KOPT-K1 (cell line): ENCODE measurements at regions not wholly inside any gene's neighbourhood (a gene's known extent, or its start where the extent isn't known, plus 50 kb on each side); places are given as distances from the start of the nearest gene placed in this dataset.

Experiments
- H3K27ac ChIP-seq: fragments of 200-600 bp; sonication (generic); 2 replicates; pipeline ENCODE4 v1.5.1; 2016; ENCODE audit warnings: antibody characterized with exemption, mild to moderate bottlenecking, low read depth, low read length; ENCODE audit not compliant: poor library complexity, severe bottlenecking
- H3K36me3 ChIP-seq: fragments of 200-600 bp; sonication (generic); 2 replicates; pipeline ENCODE4 v1.5.1; 2017; ENCODE audit warnings: antibody characterized with exemption, mild to moderate bottlenecking, low read length, moderate library complexity; ENCODE audit not compliant: insufficient read depth
- H3K9me3 ChIP-seq: fragments of 200-600 bp; sonication (generic); 2 replicates; pipeline ENCODE4 v1.5.1; 2017; ENCODE audit warnings: antibody characterized with exemption, low read length, mild to moderate bottlenecking; ENCODE audit not compliant: insufficient read depth, poor library complexity, severe bottlenecking

DNA sequence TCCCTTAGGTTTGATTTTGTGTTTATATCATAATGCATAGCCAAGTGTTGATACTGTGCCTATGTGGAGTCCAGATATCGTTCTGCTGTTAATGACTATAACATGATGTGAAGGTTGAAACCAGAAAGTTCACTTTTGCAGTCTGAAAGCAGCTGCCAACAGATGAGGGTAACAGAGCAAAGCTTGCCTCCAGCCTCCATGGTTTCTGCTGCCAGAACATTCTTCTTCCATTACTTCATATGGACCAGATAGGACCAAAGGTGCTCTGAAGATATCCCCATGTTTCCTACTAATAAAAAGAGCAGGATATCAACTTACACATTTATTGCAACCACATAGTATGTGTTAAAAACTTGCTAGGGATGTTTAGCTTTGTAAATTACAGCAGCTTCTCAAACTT is 394.1 kb downstream of the SPRY1 start:
- no peak overlapping the region for H3K27ac ChIP-seq
- no peaks in the 10 kb centered on the region for H3K36me3 ChIP-seq
- no peaks in the 10 kb centered on the region for H3K9me3 ChIP-seq

DNA sequence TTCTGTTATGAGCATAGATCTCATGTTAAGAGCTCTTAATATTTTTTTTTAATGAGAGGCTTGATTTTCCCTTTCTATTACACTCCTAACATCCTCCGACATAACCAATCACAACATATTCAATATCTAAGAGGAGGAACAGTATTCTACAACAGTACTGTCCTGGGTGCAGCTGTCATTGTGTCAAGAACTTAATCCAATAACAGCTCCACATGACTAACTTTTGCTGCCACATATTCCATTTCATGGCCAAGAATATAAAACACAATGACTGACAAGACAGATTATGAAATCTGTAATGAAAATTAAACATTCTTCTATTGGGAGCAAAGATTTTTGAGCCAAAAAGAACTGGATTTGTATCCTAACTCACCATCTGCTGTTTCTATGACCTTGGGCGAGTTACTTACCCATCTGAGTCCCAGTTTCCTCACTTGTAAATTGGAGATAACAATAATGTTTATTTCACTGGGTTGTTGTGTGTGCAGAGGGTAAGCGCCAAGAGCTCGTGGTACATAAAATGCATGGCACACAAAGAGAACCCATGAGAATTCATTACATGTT is 405.6 kb downstream of the SPRY1 start:
- H3K36me3 ChIP-seq = no peaks in the 10 kb centered on the region

DNA sequence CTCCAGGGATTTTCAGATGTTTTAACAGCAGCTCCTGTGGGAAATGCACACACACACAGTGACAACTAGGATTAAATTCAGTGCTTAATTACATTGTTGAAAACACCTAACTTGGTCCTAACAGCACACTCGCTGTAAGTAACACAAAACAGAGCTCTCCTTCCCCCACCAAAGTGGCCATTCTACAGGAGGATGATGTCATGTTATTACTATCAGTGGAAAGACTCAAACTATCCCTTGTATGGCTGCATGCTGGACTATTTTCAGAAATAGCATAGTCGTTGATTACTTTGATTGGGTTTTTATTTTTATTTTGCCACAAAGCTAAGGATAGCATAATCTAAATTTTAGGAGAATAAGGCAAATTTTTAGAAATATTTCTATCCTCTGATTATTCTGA is 406.3 kb downstream of the SPRY1 start:
- Histone ChIP-seq H3K9me3 (no peaks in the 10 kb centered on the region), H3K27ac (no peak overlapping the region)

More for the DNA sequence above, 405.6 kb downstream of the SPRY1 start:
- Histone ChIP-seq H3K27ac (no peak overlapping the region), H3K9me3 (no peaks in the 10 kb centered on the region)

DNA sequence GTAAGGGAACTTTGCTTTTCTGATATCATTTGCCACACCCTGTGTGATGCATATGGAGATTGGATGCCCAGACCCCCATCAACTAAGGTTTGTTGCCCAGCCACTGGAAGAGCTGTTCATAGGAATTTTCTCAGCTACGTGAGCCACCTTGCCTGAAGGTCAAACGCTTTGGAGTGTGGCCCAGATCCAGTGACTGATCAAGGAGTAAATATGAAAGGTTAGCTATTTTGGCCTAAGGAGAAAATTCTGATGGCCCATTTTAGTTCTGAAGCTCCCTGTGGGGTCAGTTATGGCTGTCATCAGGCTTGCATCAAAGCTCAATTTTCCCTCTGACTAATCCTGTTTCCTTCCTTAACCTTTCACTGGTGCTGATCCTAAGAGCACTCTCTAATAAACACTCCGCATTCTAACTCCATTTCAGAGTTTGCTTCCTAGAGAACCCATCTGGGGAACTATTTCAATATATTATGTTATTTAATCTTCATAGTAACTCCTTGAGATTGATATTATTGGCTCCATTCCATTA is 407.7 kb downstream of the SPRY1 start:
- no peaks in the 10 kb centered on the region for H3K36me3 ChIP-seq
- H3K27ac ChIP-seq = no peak overlapping the region
- no peaks in the 10 kb centered on the region for H3K9me3 ChIP-seq

More for the DNA sequence above, 406.3 kb downstream of the SPRY1 start:
- no peaks in the 10 kb centered on the region for H3K36me3 ChIP-seq

DNA sequence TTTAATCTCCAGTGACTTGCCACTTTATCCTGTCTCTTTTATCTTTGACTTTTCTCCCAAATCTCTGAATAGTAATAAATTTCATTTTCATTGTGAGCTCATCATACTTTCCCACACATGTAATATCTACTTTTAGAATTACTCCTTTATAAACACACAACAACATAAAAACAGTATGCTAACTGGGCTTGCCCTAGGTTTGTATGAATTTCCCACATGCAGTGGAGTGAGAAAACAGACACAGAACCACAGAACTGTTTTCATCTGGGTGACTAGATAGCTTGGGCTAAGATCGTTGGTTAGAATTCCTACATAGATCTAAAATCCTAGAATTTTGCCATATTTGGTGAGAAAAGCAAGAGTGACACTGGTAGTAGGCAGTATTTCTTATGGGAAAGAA is 409.5 kb downstream of the SPRY1 start:
- H3K27ac ChIP-seq = no peak overlapping the region
- no peaks in the 10 kb centered on the region for H3K36me3 ChIP-seq
- H3K9me3 ChIP-seq = no peaks in the 10 kb centered on the region

DNA sequence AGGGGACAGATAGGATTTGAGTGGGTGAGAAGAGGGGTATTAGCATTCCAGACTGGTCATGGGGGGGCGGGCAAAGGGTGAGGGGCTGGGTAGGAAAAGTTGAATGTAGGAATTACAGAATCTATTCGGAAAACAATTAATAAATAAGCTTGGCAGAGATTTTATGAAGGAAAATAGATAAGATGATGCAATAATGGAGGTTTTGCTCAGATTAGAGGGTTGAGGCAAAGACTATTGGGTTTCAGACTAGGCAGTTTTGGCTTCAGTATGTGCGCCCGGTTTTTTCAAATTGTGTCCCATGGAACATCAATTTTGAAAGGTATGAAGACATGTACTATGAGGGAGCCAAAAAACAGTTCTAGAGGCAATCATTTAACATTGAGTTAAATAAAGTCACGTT is 410.6 kb downstream of the SPRY1 start:
- Histone ChIP-seq H3K36me3 (no peaks in the 10 kb centered on the region), H3K9me3 (no peaks in the 10 kb centered on the region), H3K27ac (no peak overlapping the region)

DNA sequence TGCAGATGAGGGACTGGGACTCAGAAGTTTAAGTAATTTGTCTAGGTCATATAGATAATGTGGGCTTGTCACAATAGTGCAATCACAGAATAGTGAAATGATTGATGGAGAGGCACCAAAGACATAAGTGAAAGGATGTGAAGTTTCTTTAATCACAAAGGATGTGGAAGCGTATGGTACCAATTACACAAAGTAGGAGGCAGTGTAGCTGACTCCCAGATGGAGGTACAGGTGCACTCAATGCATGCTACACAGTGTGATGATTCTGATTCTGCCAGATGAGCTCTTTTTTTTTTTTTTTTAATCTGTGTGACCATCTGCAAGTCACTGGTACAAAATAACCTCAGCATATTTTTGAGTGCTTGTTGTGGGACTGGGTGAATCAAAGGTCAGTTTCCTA is 411.3 kb downstream of the SPRY1 start:
- Histone ChIP-seq H3K9me3 (no peaks in the 10 kb centered on the region), H3K36me3 (no peaks in the 10 kb centered on the region), H3K27ac (no peak overlapping the region)

DNA sequence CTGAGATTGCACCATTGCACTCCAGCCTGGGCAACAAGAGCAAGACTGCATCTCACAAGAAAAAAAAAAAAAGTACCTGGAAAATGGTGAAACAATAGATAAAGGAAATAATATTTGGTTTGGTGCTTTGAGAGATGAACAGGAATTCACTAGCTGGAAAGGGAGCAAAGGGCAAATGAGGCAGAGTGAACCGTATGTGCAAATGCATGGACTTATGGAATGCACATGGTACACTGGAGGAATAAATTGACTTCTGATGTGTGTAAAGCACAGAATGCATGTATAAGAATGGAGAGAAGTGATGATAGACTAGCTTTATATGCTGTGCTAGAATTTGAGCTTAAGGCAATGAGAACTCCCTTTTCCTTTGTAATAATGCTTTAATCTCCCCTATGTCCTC is 413.3 kb downstream of the SPRY1 start:
- no peaks in the 10 kb centered on the region for H3K36me3 ChIP-seq
- H3K27ac ChIP-seq = no peak overlapping the region
- no peaks in the 10 kb centered on the region for H3K9me3 ChIP-seq

DNA sequence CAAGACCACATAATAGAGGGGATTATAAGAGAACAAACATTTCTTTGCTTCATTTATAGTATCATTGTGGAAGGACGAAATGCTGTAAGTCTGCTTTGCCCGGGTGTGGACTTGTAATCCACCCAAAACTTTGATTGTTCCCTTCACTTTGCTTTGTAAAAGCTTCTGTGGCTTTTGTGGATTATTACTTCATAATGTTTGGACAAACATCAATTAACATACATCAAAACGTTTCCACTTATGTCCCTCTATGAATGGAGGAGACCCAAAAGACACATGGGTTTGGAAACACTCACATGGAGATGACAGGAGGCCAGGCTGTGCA is 415.4 kb downstream of the SPRY1 start:
- H3K36me3 ChIP-seq = no peaks in the 10 kb centered on the region
- no peak overlapping the region for H3K27ac ChIP-seq
- no peaks in the 10 kb centered on the region for H3K9me3 ChIP-seq

DNA sequence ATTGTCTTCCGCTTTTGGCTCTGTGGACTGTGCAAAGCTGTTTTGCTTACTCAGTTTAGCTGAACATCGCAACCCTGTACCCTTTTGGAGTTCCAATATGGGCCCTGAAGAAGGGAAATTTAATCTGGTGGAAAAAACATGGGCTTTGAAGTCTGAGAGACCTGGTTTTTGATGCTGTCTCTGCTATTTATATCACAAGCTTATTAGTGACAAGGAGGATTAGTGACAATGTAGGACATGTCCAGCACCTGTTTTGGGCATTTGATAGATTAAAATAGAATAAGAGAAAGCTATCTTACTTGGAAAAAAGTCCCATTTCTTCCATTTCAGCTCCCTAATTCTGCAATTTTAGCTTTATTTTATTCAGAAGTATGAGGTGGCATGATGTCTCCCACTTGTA is 417.3 kb downstream of the SPRY1 start:
- Histone ChIP-seq H3K27ac (no peak overlapping the region), H3K9me3 (no peaks in the 10 kb centered on the region), H3K36me3 (no peaks in the 10 kb centered on the region)

DNA sequence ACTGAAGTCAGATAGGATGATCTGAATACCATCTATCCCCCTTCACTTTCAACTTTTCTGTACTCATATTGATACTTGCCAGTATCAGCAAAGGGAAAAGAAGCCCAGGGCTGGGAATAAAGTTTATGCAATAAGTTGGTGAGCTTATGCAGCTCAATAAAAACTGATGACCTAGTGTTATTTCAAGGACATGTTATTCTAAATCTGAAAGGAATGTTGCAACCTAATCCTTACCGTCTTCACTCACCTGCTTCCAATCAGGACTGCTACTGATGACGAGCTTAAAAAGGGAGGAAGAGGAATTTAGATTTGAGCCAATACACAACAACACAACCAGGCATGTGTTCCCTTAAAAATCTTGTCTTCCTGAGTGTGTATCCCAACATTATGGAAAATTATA is 419.9 kb downstream of the SPRY1 start:
- H3K27ac ChIP-seq = no peak overlapping the region
- H3K36me3 ChIP-seq = no peaks in the 10 kb centered on the region
- no peaks in the 10 kb centered on the region for H3K9me3 ChIP-seq

DNA sequence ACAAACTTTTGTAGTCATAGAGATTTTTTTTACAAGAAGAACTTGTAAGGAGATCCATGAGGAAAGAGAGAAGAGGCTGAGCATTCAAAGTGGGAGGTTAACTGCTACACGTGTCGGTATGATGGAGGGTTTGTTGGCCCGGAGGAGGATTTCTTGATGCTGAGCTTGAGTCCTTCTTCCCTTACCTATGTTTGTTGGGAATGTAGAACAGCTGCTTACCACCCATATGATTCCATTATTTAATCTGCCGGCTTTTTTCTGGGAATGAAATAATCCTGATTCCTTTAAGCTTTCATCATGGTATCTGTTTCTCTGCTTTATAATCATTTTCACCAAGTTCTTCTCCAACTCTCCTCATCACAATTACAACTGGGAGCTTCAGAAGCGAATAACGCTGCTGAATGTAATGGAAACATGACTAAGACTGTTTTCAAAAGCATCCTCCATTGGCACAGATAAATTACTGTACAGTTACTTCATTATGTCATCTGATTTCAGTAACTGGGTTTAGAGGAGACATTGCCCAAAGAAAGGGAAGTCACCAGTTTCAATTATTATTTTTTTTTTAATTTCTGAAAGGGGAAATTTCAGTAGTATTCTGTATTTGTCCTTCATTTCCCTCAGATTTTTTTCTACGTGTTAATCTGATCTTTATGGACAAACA is 420.6 kb downstream of the SPRY1 start:
- H3K27ac ChIP-seq = no peak overlapping the region

DNA sequence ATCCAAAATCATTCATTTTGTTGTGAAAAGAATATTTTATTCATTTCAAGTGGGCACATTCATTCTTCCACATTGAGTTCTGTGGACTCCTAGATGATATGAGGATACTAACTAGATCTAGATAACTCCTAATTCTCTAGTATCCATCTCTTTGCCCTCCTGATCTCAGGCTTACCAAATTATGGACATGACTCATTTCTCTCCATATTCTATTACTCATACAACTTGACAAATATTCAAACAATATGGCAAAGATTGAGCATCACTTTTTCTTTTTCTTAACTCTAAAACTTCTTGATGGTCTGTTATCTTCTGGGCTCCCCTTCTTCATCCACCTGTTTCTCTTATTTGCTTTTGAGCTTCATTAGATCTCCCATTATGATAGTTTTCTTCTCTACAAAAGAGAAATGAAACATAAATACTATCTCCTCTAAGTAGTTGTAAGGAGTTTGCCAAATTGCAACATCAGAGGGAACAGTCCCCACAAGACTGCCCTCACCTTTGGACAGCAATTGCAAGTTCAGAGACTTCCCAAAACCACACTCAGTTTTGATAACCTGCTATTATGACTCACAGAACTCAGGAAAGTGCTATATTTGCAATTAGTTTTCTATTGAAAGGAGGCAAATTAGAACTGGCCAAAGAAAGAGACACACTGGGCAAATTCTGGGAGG is 422.9 kb downstream of the SPRY1 start:
- Histone ChIP-seq H3K27ac (no peak overlapping the region), H3K9me3 (no peaks in the 10 kb centered on the region), H3K36me3 (no peaks in the 10 kb centered on the region)

More for the DNA sequence above, 420.6 kb downstream of the SPRY1 start:
- Histone ChIP-seq H3K36me3 (no peaks in the 10 kb centered on the region), H3K9me3 (no peaks in the 10 kb centered on the region)

DNA sequence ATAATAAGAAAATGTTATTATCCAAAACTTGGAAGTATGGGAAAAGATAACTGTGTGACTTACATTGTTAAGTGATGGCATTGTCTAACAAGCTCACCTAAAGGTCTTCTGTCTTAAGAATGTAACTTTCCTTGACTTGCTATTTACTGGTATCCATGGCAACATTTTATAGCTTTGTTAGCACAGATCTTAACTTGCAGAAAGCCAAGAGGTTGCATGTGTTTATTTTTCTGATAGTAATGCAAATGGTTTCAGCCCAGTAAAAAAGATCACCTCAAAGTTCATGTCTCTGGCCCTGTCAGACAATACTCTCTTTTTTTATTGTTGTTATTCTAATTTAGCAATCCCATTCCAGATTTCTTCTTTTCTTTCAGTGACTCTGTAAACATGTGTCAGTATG is 425.3 kb downstream of the SPRY1 start:
- H3K27ac ChIP-seq = no peak overlapping the region
- H3K9me3 ChIP-seq = no peaks in the 10 kb centered on the region

DNA sequence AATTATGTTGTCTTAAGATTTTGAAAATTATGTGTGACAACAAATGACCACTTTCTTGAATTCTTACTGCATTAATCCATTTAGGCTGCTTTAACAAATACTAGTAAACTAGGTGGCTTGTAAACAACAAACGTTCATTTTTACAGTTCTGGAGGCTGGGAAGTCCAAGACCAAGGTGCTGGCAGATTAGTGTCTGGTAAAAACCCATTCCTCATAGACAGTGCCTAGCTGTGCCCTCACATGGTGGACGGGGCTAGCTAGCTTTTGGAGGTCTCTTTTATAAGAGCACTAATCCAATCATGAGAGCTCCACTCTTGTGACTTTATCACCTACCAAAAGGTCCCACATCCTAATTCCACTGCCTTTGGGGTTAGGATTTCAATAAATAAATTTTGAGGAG is 425.8 kb downstream of the SPRY1 start:
- Histone ChIP-seq H3K36me3 (no peaks in the 10 kb centered on the region), H3K9me3 (no peaks in the 10 kb centered on the region), H3K27ac (no peak overlapping the region)

More for the DNA sequence above, 425.3 kb downstream of the SPRY1 start:
- H3K36me3 ChIP-seq = no peaks in the 10 kb centered on the region

DNA sequence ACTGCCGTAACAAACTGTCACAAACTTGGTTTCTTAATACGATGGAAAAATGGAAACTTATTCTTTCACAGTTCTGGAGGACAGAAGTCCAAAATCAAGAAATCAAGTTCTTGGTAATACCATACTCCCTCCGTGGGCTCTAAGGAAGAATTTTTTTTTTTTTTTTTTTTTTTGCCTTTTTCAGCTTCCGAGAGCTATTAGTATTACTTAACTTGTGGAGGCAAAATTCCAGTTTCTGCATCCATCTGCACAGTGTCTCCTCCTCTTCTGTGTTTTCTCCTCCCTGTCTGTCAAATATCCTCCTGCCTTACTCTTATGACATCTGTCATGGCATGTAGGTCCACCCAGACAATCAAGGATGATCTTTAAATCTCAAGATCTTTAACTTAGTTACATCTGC is 426.6 kb downstream of the SPRY1 start:
- no peaks in the 10 kb centered on the region for H3K36me3 ChIP-seq
- H3K27ac ChIP-seq = no peak overlapping the region
- no peaks in the 10 kb centered on the region for H3K9me3 ChIP-seq
